ENCODE measurements at regions not wholly inside any gene's neighbourhood (a gene's known extent, or its start where the extent isn't known, plus 50 kb on each side); places are given as distances from the start of the nearest gene placed in this dataset.

DNA sequence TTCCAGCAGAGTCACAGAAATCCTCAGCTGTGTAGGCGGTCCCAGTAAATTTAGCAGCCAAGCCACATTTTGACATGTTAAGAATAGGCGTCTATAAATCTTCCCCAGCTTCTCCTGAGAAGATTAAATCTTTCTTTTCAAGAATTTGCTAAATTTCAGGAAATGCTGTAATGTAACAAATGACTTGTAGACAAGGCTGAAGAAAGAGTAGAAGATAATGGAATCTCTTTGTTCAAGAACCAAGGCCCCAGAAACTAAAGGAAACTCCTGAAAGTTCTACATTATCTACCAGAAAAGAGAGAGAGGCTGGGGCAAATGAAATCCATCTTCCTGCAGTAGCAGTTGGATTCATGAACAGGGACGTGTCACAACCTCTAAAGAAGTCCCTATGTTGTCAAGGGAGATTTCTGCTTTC lies 760.3 kb downstream of the NOVA1 start:
- TF ChIP-seq POLR2AphosphoS5 (IDR thresholded peaks at IDR 0.05), result no peak
- TF ChIP-seq, protein P1, sequence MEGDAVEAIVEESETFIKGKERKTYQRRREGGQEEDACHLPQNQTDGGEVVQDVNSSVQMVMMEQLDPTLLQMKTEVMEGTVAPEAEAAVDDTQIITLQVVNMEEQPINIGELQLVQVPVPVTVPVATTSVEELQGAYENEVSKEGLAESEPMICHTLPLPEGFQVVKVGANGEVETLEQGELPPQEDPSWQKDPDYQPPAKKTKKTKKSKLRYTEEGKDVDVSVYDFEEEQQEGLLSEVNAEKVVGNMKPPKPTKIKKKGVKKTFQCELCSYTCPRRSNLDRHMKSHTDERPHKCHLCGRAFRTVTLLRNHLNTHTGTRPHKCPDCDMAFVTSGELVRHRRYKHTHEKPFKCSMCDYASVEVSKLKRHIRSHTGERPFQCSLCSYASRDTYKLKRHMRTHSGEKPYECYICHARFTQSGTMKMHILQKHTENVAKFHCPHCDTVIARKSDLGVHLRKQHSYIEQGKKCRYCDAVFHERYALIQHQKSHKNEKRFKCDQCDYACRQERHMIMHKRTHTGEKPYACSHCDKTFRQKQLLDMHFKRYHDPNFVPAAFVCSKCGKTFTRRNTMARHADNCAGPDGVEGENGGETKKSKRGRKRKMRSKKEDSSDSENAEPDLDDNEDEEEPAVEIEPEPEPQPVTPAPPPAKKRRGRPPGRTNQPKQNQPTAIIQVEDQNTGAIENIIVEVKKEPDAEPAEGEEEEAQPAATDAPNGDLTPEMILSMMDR (IDR thresholded peaks at IDR 0.05), result no peak
- no peak for TF ChIP-seq POLR2A (IDR thresholded peaks at IDR 0.05)
